ENCODE measurements at regions not wholly inside any gene's neighbourhood (a gene's known extent, or its start where the extent isn't known, plus 50 kb on each side); places are given as distances from the start of the nearest gene placed in this dataset.

- TF ChIP-seq CHD1 (IDR thresholded peaks at IDR 0.05; ENCODE audit: low read depth, low read length) (no peak), BCL11A (IDR thresholded peaks at IDR 0.05; ENCODE audit: low read depth in 2 of 2, low read length in 2 of 2) (no peak), FOSL1 (IDR thresholded peaks at IDR 0.05; ENCODE audit: insufficient read depth, low read depth, low read length) (no peak), SAP30 (IDR thresholded peaks at IDR 0.05; ENCODE audit: insufficient read depth, insufficient replicate concordance, low read length) (no peak), BRCA1 (IDR thresholded peaks at IDR 0.05; ENCODE audit: low read depth, low read length) (no peak), YY1 (IDR thresholded peaks at IDR 0.05; ENCODE audit: low read depth, low read length) (no peak), RNF2 (IDR thresholded peaks at IDR 0.05; ENCODE audit: borderline replicate concordance, low read depth, low read length, missing control alignments, poor library complexity, severe bottlenecking) (no peak), EGR1 (IDR thresholded peaks at IDR 0.05; ENCODE audit: borderline replicate concordance, low read depth, low read length) (no peak), CHD2 (IDR thresholded peaks at IDR 0.05; ENCODE audit: low read length) (no peak), CTCF (IDR thresholded peaks at IDR 0.05; ENCODE audit: control extremely low read depth in 1 of 3, insufficient read depth in 1 of 3, low read depth in 1 of 3, low read length in 3 of 3) (peak in 2 of 3 experiments; percentile 71 to 74; a peak in 3 of 4 replicates), TAF1 (IDR thresholded peaks at IDR 0.05; ENCODE audit: low read depth, low read length) (no peak), JUN (IDR thresholded peaks at IDR 0.05; ENCODE audit: low read depth, low read length) (no peak), ATF3 (IDR thresholded peaks at IDR 0.05; ENCODE audit: insufficient read depth, low read depth, low read length) (no peak), SIRT6 (IDR thresholded peaks at IDR 0.05; ENCODE audit: low read length) (no peak), TAF7 (optimal IDR thresholded peaks at IDR 0.05; ENCODE audit: borderline replicate concordance, low read depth, low read length) (no peak), CBX5 (IDR thresholded peaks at IDR 0.05; ENCODE audit: low read depth, low read length) (no peak), EZH2 (IDR thresholded peaks at IDR 0.05; ENCODE audit: low read depth, low read length, severe bottlenecking) (no peak), SIN3A (conservative IDR thresholded peaks at IDR 0.05 in 1 of 2, IDR thresholded peaks at IDR 0.05 in 1 of 2; ENCODE audit: low read depth in 1 of 2, low read length in 2 of 2) (no peak), KDM1A (IDR thresholded peaks at IDR 0.05; ENCODE audit: borderline replicate concordance, low read length) (no peak), HDAC6 (IDR thresholded peaks at IDR 0.05; ENCODE audit: low read depth, low read length) (no peak)
These were observed 753.9 kb downstream of the OLFM4 start (continued) for GRCh38 chr13:53782488-53782961.
